Stimulated activated CD4-positive, alpha-beta T cell treated with anti-CD3 and anti-CD28 coated beads, Interleukin-12 subunit alpha, Interleukin-12 subunit beta, amount 100 ng/mL, for 4 hours (primary cell): ENCODE measurements at regions not wholly inside any gene's neighbourhood (a gene's known extent, or its start where the extent isn't known, plus 50 kb on each side); places are given as distances from the start of the nearest gene placed in this dataset.

Source experiments
- DNase-seq: peaks from one replicate; pipeline ENCODE4 v3.0.0-alpha.2; 2020

GRCh38 chr9:89797255-89797654 is 192.4 kb downstream of the GADD45G start:
- DNase-seq, result no peak

DNA sequence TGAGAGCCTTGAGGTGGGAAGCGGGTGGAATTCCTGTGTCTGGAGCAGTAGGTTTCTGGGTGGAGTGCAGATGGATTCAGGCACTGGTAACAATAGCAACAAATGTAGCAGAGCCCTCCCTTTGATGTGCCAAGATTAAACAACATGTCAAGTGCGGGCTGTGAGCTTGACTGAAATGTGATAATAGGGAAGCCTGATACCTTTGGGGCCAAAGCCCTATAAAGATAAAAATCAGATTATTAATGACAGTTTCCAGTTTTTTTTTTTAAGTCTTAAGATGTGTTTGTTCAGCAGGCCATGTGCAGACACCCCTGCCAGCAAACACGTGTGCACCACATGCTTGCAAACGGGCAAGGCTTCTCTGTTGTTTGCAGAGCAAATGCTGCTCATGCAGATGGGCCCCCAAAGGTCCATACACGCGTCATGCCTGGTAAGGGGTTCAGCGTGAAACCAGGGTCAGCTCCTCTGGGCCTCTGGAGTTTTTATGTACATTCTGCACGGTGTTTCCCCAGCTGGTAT is 193.2 kb downstream of the GADD45G start:
- DNase-seq, result no peak

DNA sequence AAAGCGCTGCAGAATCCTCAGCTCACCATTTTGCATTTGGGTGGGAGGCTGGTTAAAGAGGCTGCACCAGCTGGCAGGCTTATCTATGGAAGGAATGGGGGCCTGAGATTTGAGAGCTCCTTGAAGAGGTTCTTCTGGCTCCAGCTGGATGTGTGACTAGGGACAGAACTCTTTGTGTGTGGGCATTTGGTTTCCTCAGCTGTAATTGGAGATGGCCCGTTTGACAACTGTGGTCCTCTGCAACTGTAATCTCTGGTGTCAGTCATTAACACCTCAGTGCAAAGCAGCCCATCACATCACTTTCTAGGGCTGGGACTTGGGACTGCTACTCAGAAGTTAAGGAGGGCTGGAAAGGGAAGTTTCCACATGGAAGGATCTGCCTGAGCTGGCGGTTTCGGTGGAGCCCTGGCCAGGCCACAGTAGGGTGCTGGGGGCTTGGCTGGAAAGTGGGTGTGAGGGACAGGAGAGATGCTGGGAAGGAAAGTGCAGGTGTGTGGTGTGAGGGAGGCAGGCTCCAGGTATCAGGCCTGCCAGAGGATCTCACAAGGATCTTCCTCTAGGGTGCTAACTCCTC is 193.8 kb downstream of the GADD45G start:
- no peak for DNase-seq

- no peak for DNase-seq
Observed at GRCh38 chr9:89799221-89799620, 194.4 kb downstream of the GADD45G start.

GRCh38 chr9:89799766-89800165 is 195.0 kb downstream of the GADD45G start:
- DNase-seq, result no peak

DNA sequence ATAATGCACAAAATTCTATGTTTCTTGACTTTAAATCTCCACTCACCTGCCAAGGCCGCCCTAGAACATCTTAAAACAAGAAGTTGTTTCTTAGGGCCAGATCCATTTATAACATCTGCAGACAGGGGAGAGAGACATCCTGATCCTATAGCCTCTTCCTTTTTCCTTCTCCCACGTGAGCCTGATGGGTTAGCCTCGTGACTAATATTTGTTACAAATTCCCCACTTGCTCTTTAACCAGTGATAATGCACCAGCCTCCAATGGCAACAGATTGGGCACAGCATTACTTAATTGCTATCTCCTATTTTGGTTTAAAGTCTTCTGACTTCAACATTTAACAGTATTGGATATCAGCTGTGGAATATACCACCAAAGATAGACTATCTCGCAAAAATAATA is 196.5 kb downstream of the GADD45G start:
- no peak for DNase-seq

- DNase-seq, result no peak
Observed at GRCh38 chr9:89801742-89802670, 197.2 kb downstream of the GADD45G start.

DNA sequence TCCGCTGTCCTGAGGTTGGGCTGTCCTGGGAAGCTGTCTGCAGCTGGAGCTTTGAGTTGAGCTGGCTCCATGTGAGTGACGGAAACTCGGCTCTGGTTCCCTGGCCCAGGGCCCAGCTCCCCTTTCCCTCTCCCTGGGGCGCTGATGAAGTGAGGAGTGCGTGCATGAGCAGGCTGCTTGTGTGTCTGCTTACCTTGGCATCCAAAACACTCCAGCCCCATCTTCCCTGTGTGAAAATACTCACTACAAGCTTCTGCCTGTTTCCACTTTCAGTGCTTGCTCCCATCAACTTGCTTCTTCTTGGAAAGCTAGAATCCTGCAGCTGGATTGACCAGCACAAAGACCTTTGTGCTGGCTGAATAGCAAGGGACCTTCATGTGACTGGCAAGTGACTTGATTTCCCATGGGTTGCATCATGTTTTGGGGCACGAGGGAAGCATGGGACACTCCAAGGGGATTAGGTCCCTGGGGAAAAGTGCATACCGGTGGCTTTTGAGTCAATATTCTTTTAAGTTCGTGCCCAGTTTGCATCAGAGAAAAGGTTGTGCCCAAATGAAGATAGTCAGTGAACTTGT is 198.1 kb downstream of the GADD45G start:
- no peak for DNase-seq

DNA sequence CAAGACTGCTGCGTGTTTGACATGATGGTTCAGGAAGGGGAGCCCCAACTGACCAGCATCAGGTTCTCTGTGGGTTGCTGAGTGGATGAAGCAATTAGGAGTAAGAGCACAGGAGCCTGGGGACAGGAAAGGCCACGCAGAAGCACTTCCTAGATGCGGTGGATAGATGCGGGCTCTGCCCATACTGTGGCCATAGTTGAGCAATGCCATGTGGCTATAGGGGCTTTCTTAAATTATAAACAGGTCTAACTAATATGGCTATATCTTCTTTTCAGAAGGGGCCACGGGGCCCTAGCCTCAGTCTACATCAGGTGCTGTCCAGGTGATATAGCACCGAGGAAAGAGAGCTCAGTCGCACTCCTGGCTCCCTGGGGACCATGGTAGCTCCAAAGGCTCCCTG is 198.6 kb downstream of the GADD45G start:
- no peak for DNase-seq

GRCh38 chr9:89804766-89805531 is 200.1 kb downstream of the GADD45G start:
- DNase-seq, result no peak

GRCh38 chr9:89805571-89806292 is 200.9 kb downstream of the GADD45G start:
- no peak for DNase-seq

GRCh38 chr9:89806371-89807100 is 201.7 kb downstream of the GADD45G start:
- no peak for DNase-seq

DNA sequence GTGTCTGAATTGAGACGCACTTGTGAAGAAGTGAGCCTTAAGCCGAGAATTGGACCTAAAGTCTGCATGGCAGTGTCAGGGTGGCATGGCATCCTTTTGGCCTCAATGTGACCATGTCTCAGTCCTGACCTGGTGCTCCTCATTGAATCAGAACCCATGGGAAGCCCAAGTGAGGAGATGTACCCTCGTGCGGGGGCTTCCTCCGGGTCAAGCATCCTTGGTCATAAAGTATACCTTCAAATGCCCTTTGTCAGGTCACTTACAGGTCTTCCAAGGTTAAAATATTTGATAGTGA is 202.2 kb downstream of the GADD45G start:
- DNase-seq, result no peak

GRCh38 chr9:89807682-89808075 is 202.9 kb downstream of the GADD45G start:
- DNase-seq, result no peak

DNA sequence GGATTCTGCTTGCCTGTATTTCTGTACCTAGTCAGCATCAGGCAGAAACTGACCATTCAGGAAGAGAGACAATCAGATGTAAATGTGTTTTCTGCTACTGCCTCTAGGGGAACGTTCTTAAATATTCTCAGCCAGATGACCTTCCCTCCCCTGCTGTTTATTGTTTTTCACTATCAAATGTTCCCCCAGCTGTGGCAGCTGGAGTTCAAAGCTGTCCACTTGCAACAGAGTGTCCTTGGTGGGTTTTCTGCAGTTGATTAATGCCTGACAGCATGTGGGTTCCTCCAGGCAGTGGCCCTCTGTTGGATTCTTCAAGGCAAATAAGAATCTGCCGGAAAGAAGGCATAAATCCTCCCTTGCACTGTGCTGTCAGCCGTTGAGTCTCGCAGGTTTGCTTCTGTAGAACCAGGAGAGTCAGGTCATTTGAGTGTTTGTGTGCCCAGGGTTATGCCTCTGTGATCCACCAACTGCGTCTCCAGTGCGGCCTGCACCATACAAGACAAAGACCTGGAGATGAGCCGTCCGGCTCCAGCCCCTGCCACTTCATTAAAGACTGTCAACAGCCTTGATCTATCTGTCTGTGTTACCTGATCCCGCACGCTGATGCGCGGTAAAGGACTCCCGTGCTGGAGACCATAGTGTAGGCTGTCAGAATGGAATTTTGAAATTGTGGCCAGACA is 203.4 kb downstream of the GADD45G start:
- DNase-seq, result no peak

DNA sequence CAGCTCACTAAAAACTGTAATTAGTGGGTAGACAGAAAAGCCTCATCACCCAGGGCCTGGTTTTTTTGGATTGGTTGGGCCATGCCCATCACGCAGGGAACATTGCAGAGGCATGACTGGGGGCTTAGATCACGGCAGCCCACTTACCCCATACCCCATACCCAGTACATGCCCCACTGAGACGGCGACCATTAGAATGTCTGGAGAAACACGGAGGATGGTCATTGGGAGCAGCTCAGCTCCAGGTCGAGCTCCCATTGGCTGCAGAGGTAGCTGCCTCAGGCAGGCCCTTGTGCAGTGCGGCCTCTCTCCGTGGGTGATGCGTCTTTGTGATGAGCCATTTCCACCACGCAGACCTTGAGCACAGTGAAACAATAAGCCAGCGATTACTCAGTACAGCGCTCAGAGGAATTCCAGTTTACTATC is 204.0 kb downstream of the GADD45G start:
- no peak for DNase-seq

DNA sequence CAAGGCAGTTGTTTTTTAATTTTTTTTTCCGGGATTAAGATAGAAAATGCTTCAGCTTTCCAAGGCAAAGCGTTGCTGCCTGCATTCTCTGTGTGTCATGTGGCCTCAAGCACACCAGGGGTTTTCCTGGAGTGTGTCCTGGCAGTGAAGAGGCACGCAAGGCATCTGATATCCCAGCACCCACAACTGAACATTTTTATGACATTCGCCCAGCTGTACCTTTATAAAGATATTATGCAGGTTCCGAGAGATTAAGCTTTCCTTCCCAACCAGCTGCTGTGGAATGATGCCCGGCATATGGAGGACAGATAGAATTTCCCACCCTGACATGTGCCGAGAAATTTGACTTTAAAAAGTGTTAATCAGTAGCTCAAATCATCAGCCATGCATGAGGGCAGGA is 205.6 kb downstream of the GADD45G start:
- DNase-seq, result no peak

DNA sequence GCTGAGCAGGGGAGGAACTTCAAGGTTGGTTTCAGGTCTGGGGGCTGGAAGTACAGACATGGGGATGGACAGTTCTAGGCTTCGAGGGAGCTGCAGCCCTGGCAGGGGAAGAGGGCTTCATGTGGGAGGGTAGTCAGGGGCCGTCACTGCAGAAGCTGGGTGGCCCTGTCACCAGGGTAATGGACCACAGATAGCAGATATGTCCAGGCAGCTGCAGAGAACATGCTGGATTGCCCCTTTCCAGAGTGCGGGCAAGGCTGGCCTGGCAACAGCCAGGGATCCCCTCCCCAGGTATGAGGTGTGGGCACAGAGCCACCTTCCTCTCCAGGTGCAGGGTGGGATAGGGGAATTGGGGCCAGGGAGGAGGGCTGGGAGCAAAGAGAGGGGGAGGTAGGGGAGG is 206.5 kb downstream of the GADD45G start:
- no peak for DNase-seq

DNA sequence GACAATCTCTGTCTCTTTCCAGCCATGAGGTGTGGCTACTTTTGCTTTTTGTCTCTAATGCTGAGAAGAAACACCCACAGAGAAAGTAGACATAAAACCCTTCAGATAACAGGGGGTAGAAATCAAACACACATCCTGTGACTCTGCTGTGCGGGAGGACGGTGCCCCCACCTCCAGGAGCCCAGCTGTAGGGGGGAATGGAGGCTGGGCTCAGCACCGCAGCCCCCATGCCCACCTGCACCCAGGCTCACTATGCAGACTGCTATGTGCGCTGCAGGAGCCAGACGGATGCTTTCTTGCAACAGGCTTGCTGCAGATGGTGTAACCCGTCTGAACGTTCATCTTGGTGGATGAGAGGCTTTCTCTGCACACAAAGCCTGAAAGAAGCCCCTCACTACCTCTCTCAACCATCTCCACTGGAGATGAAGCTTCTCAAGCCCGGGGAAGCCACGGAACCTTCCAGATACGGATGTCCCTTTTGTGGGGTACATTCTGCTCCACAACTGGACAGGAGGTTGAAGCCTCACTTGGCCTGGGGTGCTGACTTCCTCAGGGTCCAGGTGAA is 207.2 kb downstream of the GADD45G start:
- no peak for DNase-seq

DNA sequence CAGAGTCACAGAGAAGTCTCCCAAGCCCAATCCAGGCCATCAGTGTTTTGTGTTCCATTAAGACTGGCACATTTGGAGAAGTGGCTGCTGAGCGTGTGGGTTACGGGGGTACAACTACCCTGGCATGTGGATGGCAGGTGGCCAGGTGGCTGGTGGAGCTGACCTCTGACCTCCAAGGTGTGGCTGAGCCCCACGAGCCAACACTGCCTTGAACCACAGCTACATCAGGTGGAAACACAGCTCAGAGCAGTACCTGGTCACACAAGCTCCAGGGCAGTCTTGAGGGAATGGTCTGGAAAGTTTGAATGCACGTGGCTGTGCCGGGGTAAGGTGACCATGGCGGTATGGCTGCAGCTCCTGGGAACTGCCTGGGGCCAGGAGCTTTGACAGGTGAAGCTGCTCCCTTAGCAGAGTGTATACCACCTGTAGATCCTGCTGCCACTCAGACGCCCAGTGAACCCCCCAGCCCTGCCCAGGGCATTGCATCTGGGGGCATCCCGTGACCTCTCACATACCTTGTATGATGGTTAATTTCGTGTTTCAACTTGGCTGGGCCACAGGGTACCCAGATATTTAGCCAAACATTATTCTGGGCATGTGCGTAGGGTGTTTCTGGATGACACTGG is 207.9 kb downstream of the GADD45G start:
- no peak for DNase-seq

DNA sequence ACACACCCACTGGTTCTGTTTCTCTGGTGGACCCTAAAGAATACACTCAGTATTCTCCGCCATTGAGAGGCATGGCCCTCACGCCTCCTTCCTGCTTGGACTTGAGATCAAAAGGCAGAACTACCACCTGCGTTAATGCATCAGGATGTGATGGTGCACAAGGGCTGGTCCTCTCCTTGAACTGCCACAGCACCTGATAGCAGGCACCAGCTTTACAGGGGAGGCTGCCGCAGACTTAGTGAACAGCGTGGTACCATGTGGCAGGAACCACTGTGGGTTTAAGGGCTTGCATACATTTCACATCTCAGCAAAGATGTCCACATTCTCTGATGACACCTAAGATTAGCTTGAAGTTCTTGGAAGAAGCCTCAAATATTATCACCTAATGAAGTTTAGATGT is 208.7 kb downstream of the GADD45G start:
- no peak for DNase-seq
